K562 (cell line): ENCODE measurements at regions not wholly inside any gene's neighbourhood (a gene's known extent, or its start where the extent isn't known, plus 50 kb on each side); places are given as distances from the start of the nearest gene placed in this dataset.

ENCODE experiments used
- ARNT ChIP-seq, 2 experiments: fragments of 450-650 bp; IDR thresholded peaks; 2 replicates each; pipeline ENCODE4 v1.6.1; 2016; ENCODE audit warnings: mild to moderate bottlenecking in 1 of 2
- BCLAF1 ChIP-seq, 2 experiments: fragments of 450-650 bp in 1 of 2; IDR thresholded peaks; 2 replicates each; pipeline ENCODE4 v1.6.1; 2011 to 2017; ENCODE audit warnings: low read depth in 2 of 2, antibody characterized with exemption in 1 of 2, borderline replicate concordance in 1 of 2, low read length in 1 of 2, mild to moderate bottlenecking in 1 of 2, mixed read lengths in 1 of 2; ENCODE audit not compliant: control insufficient read depth in 1 of 2
- CBX2 ChIP-seq: fragments of 200-600 bp; sonication (generic); IDR thresholded peaks from one replicate; pipeline ENCODE4 v1.6.1; 2012; ENCODE audit warnings: mild to moderate bottlenecking, low read length, inconsistent platforms; ENCODE audit not compliant: insufficient read depth, poor library complexity, severe bottlenecking
- DPF2 ChIP-seq: fragments of 450-650 bp; IDR thresholded peaks from 2 replicates; pipeline ENCODE4 v1.6.1; 2016
- GABPB2 ChIP-seq: fragments of 250-450 bp; sonication (Bioruptor Pico); conservative IDR thresholded peaks from 2 replicates; pipeline ENCODE4 v1.5.1; 2021; ENCODE audit warnings: mild to moderate bottlenecking
- GTF2A2 ChIP-seq: IDR thresholded peaks from 2 replicates; pipeline ENCODE4 v1.6.1; 2016; ENCODE audit warnings: mild to moderate bottlenecking, missing genetic modification characterization, missing compliant biosample characterization
- HMG20B ChIP-seq: fragments of 250-450 bp; sonication (Bioruptor Pico); IDR thresholded peaks from 2 replicates; pipeline ENCODE4 v1.5.0; 2021; ENCODE audit warnings: mild to moderate bottlenecking
- JUNB ChIP-seq: fragments of 450-650 bp; formaldehyde crosslinking; conservative IDR thresholded peaks from 2 replicates; pipeline ENCODE4 v1.4.0; 2020; ENCODE audit warnings: mild to moderate bottlenecking
- KDM5B ChIP-seq: fragments of 200-600 bp; sonication (generic); IDR thresholded peaks from 2 replicates; pipeline ENCODE4 v1.6.1; 2012; ENCODE audit warnings: low read depth, mild to moderate bottlenecking, moderate library complexity, low read length, control low read depth, inconsistent platforms; ENCODE audit not compliant: insufficient replicate concordance
- NFATC3 ChIP-seq: fragments of 450-650 bp; IDR thresholded peaks from 2 replicates; pipeline ENCODE4 v1.6.1; 2017; ENCODE audit warnings: mild to moderate bottlenecking
- POU5F1 ChIP-seq: fragments of 150-350 bp; IDR thresholded peaks from 2 replicates; pipeline ENCODE4 v1.6.1; 2014; ENCODE audit warnings: borderline replicate concordance, low read length, low read depth, mild to moderate bottlenecking; ENCODE audit not compliant: partially characterized antibody
- SMAD3 ChIP-seq: fragments of 450-650 bp; formaldehyde crosslinking; conservative IDR thresholded peaks from 2 replicates; pipeline ENCODE4 v1.4.0; 2020; ENCODE audit warnings: mild to moderate bottlenecking
- SMARCC2 ChIP-seq: fragments of 450-650 bp; IDR thresholded peaks from 2 replicates; pipeline ENCODE4 v1.6.1; 2017; ENCODE audit warnings: antibody characterized with exemption, moderate library complexity, mild to moderate bottlenecking, low read depth
- TCF3 ChIP-seq: sonication (generic); formaldehyde crosslinking; IDR thresholded peaks from 2 replicates; pipeline ENCODE4 v1.4.0; 2020; ENCODE audit warnings: mild to moderate bottlenecking, missing genetic modification reagents
- TCF7 ChIP-seq: sonication (generic); IDR thresholded peaks from 2 replicates; pipeline ENCODE4 v1.6.1; 2016; ENCODE audit warnings: antibody characterized with exemption, borderline replicate concordance
- ZC3H11A ChIP-seq: IDR thresholded peaks from 2 replicates; pipeline ENCODE4 v1.6.1; 2012; ENCODE audit warnings: low read depth, low read length, improper control_type of control experiment
- ZKSCAN8 ChIP-seq: fragments of 200-800 bp; sonication (Bioruptor generic); IDR thresholded peaks from 2 replicates; pipeline ENCODE4 v1.6.1; 2016; ENCODE audit warnings: missing genetic modification characterization, missing compliant biosample characterization
- ZNF174 ChIP-seq: fragments of 250-450 bp; sonication (Bioruptor Pico); IDR thresholded peaks from 2 replicates; pipeline ENCODE4 v1.4.0; 2020; ENCODE audit warnings: mild to moderate bottlenecking
- ZNF668 ChIP-seq: fragments of 250-450 bp; sonication (Bioruptor Pico); IDR thresholded peaks from 2 replicates; pipeline ENCODE4 v1.8.0; 2022; ENCODE audit warnings: mild to moderate bottlenecking, inconsistent platforms
- ZNF780A ChIP-seq: fragments of 250-450 bp; sonication (Bioruptor Pico); IDR thresholded peaks from 2 replicates; pipeline ENCODE4 v1.5.0; 2021; ENCODE audit warnings: mild to moderate bottlenecking
- TF ChIP-seq, protein P1 (sequence below): conservative IDR thresholded peaks from 2 replicates; pipeline ENCODE4 v1.6.1; 2011; ENCODE audit warnings: low read depth, mild to moderate bottlenecking, low read length; ENCODE audit not compliant: control insufficient read depth
- TF ChIP-seq, protein P2 (sequence below): fragments of 250-450 bp; sonication (Bioruptor Pico); IDR thresholded peaks from 2 replicates; pipeline ENCODE4 v1.4.0; 2020; ENCODE audit warnings: borderline replicate concordance
- TF ChIP-seq, protein P3 (sequence below): fragments of 250-450 bp; sonication (Bioruptor Pico); IDR thresholded peaks from 2 replicates; pipeline ENCODE4 v1.5.0; 2021

GRCh38 chr3:193853511-193854219 lies 260.7 kb downstream of the OPA1 start (continued):
- 0 out of 4 replicates have a peak, but pooled peaks of 1 of the 2 experiments have one; percentile 35 for TF ChIP-seq BCLAF1 (IDR thresholded peaks at IDR 0.05; ENCODE audit: borderline replicate concordance in 1 of 2, control insufficient read depth in 1 of 2, low read depth in 2 of 2, low read length in 1 of 2)
- TF ChIP-seq, protein P1, sequence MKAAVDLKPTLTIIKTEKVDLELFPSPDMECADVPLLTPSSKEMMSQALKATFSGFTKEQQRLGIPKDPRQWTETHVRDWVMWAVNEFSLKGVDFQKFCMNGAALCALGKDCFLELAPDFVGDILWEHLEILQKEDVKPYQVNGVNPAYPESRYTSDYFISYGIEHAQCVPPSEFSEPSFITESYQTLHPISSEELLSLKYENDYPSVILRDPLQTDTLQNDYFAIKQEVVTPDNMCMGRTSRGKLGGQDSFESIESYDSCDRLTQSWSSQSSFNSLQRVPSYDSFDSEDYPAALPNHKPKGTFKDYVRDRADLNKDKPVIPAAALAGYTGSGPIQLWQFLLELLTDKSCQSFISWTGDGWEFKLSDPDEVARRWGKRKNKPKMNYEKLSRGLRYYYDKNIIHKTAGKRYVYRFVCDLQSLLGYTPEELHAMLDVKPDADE = no peak
- TF ChIP-seq NFATC3 = 0 out of 2 replicates have a peak, but pooled peaks have one; percentile 47
- TF ChIP-seq HMG20B = no peak
- peak; percentile 93 for TF ChIP-seq DPF2
- peak; percentile 55 for TF ChIP-seq KDM5B
- no peak for TF ChIP-seq ZNF780A
- TF ChIP-seq ZNF174 (CRISPR knock-in tag) = no peak
- TF ChIP-seq TCF7 = no peak
- 0 out of 2 replicates have a peak, but pooled peaks have one; percentile 20 for TF ChIP-seq ZKSCAN8
- no peak for TF ChIP-seq CBX2
- no peak for TF ChIP-seq JUNB
- TF ChIP-seq GTF2A2 (tag) = no peak
- TF ChIP-seq SMAD3 (CRISPR knock-in tag) = no peak
- peak; percentile 61; the same call in 1 of the 2 replicates for TF ChIP-seq SMARCC2
- no peak for TF ChIP-seq GABPB2 (CRISPR knock-in tag)
- TF ChIP-seq ZNF668 (CRISPR knock-in tag) = no peak
- TF ChIP-seq, protein P2, sequence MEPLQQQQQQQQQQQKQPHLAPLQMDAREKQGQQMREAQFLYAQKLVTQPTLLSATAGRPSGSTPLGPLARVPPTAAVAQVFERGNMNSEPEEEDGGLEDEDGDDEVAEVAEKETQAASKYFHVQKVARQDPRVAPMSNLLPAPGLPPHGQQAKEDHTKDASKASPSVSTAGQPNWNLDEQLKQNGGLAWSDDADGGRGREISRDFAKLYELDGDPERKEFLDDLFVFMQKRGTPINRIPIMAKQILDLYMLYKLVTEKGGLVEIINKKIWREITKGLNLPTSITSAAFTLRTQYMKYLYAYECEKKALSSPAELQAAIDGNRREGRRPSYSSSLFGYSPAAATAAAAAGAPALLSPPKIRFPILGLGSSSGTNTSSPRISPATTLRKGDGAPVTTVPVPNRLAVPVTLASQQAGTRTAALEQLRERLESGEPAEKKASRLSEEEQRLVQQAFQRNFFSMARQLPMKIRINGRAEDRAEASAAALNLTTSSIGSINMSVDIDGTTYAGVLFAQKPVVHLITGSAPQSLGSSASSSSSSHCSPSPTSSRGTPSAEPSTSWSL (CRISPR knock-in tag) = no peak
- no peak for TF ChIP-seq ZC3H11A
- TF ChIP-seq, protein P3, sequence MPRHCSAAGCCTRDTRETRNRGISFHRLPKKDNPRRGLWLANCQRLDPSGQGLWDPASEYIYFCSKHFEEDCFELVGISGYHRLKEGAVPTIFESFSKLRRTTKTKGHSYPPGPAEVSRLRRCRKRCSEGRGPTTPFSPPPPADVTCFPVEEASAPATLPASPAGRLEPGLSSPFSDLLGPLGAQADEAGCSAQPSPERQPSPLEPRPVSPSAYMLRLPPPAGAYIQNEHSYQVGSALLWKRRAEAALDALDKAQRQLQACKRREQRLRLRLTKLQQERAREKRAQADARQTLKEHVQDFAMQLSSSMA (CRISPR knock-in tag) = no peak
- peak; percentile 96 for TF ChIP-seq TCF3
- 0 out of 4 replicates have a peak, but pooled peaks of 1 of the 2 experiments have one; percentile 64 for TF ChIP-seq ARNT (IDR thresholded peaks at IDR 0.05)
- no peak for TF ChIP-seq POU5F1
